Common myeloid progenitor, CD34-positive (primary cell): ENCODE measurements at regions not wholly inside any gene's neighbourhood (a gene's known extent, or its start where the extent isn't known, plus 50 kb on each side); places are given as distances from the start of the nearest gene placed in this dataset.

Source experiments
- CTCF ChIA-PET: fragments of 350-600 bp; sonication (Branson Sonifier 250); formaldehyde crosslinking; loops from one replicate; lab custom pipeline; 2021; ENCODE audit warnings: antibody characterized with exemption; lab: Charles Lee
- POLR2A ChIA-PET: fragments of 350-600 bp; sonication (Branson Sonifier 250); formaldehyde crosslinking; loops from one replicate; lab custom pipeline; 2021; ENCODE audit warnings: antibody characterized with exemption; lab: Charles Lee
- DNase-seq, 3 donors: peaks; one replicate each; pipeline versions ENCODE4 v3.0.0 to v3.0.0-alpha.2; 2013
- H3K27ac ChIP-seq, 2 experiments: 1 replicate in 1 of 2; 2 replicates in 1 of 2; pipeline ENCODE4 v1.7.0; 2013; ENCODE audit warnings: inconsistent platforms in 2 of 2, low read length in 2 of 2, mild to moderate bottlenecking in 2 of 2, low read depth in 1 of 2, moderate library complexity in 1 of 2; ENCODE audit not compliant: severe bottlenecking in 2 of 2, insufficient read depth in 1 of 2, poor library complexity in 1 of 2
- H3K27me3 ChIP-seq, 5 experiments: replicated peaks in 2 of 5; 1 replicate in 3 of 5; 2 replicates in 2 of 5; pipeline versions ENCODE4 v1.6.1 to v1.7.0; 2013; ENCODE audit warnings: low read length in 4 of 5, mild to moderate bottlenecking in 2 of 5, moderate library complexity in 2 of 5, inconsistent platforms in 1 of 5; ENCODE audit not compliant: insufficient read depth in 5 of 5, control insufficient read depth in 4 of 5
- H3K36me3 ChIP-seq, 4 experiments: 1 replicate in 2 of 4; 2 replicates in 2 of 4; pipeline versions ENCODE4 v1.6.1 to v1.7.0; 2013; ENCODE audit warnings: low read length in 3 of 4, control low read depth in 1 of 4, mild to moderate bottlenecking in 1 of 4; ENCODE audit not compliant: control insufficient read depth in 4 of 4, insufficient read depth in 4 of 4
- H3K4me1 ChIP-seq, 4 experiments: 1 replicate in 3 of 4; 2 replicates in 1 of 4; pipeline versions ENCODE4 v1.6.1 to v1.7.1; 2013; ENCODE audit warnings: low read length in 3 of 4, mild to moderate bottlenecking in 3 of 4, control low read depth in 1 of 4, inconsistent platforms in 1 of 4, moderate library complexity in 1 of 4; ENCODE audit not compliant: control insufficient read depth in 4 of 4, insufficient read depth in 4 of 4; ENCODE audit errors: control extremely low read depth in 1 of 4
- H3K4me3 ChIP-seq, 7 experiments: 1 replicate in 4 of 7; 2 replicates in 3 of 7; pipeline versions ENCODE4 v1.5.1 to v1.7.0; 2013; ENCODE audit warnings: mild to moderate bottlenecking in 7 of 7, low read length in 6 of 7, moderate library complexity in 6 of 7, inconsistent platforms in 2 of 7, low read depth in 2 of 7, control low read depth in 1 of 7; ENCODE audit not compliant: insufficient read depth in 4 of 7, control insufficient read depth in 1 of 7; ENCODE audit errors: extremely low read depth in 1 of 7
- H3K9me3 ChIP-seq, 5 experiments: 1 replicate in 4 of 5; 2 replicates in 1 of 5; pipeline versions ENCODE4 v1.6.1 to v1.7.1; 2013; ENCODE audit warnings: low read length in 4 of 5, mild to moderate bottlenecking in 2 of 5, inconsistent platforms in 1 of 5, low read depth in 1 of 5, moderate library complexity in 1 of 5; ENCODE audit not compliant: control insufficient read depth in 4 of 5, insufficient read depth in 2 of 5; ENCODE audit errors: control extremely low read depth in 1 of 5
- WGBS: methylation state at CpG from one replicate; pipeline ENCODE4 v1.1.5; 2013; ENCODE audit not compliant: insufficient coverage; 5-methylcytosine and 5-hydroxymethylcytosine counted together

DNA sequence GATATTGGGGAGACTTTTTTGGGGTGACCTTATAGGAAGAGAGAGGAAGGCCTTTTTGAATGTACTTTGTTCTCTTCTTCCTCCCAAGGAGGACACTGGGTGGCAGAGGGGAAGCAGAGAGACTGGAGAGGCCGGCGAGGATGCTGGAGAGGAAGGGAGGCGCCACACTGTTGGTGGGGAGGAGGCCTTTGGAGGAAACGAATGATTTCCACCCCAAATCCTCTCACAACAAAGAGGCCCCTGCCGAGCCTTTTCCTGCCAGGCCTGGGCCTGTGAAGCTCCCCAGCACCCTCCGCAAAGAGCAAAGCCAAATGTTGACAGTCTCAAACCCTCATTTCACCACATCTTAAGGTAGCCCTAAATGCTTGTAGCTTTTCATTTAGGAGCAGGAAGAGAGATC is 59.0 kb upstream of the UPP2 start:
- Histone ChIP-seq H3K36me3 (no peaks in the 10 kb centered on the region), H3K4me3 (no peak overlapping the region), H3K27me3 (no peaks in the 10 kb centered on the region), H3K27ac (no peak overlapping the region), H3K9me3 (no peaks in the 10 kb centered on the region), H3K4me1 (peaks cover 0 to 20% (median 13%) of the 10 kb centered on the region in 4 experiments)
- no peak for DNase-seq
- ChIA-PET POLR2A (interaction anchor here (1.2 kb wide), 1 partner anchor 80 kb away, joined by 4 read pairs; no protein-coding TSS in a partner anchor), CTCF (interaction anchor here (1.0 to 1.6 kb wide), 3 partner anchors 8 to 12 kb away, joined by 3 to 6 read pairs (median 3); no protein-coding TSS in a partner anchor)
- 70% methylated on average over 2 of the region's 6 CpGs for WGBS

GRCh38 chr2:158042245-158042644 is 59.4 kb upstream of the UPP2 start:
- no CpG with 5 or more reads among the region's 2 CpGs for WGBS
- H3K27ac ChIP-seq, result no peak overlapping the region
- peaks cover 0 to 19% (median 12%) of the 10 kb centered on the region in 4 experiments for H3K4me1 ChIP-seq
- ChIA-PET CTCF (interaction anchor here (1.0 to 1.6 kb wide), 3 partner anchors 8 to 12 kb away, joined by 3 to 6 read pairs (median 3); no protein-coding TSS in a partner anchor), POLR2A (interaction anchor here (1.2 kb wide), 1 partner anchor 81 kb away, joined by 4 read pairs; no protein-coding TSS in a partner anchor)
- DNase-seq, result peak in 2 of 3 donors; percentile 37 to 39
- H3K9me3 ChIP-seq, result no peaks in the 10 kb centered on the region
- H3K27me3 ChIP-seq, result no peaks in the 10 kb centered on the region
- H3K4me3 ChIP-seq, result no peak overlapping the region
- H3K36me3 ChIP-seq, result no peaks in the 10 kb centered on the region

DNA sequence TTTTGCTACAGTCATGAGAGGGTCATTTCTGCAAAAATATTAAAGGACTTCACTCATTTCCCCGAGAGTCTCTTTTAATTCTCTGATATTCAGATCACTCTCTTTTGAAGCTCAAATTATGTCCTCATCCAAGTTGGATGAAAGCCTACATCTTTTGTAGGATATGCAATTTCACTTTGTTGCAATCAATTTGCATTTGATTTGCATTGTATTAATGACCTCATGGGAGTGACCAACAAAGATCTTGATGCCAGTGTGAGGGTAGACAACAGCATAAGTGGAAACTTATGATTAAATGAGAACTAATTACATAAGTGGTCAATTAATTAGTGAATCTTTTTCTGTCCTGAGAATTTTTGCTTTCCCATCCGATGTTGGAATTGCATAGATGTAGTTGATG is 60.3 kb upstream of the UPP2 start:
- no peaks in the 10 kb centered on the region for H3K27me3 ChIP-seq
- H3K36me3 ChIP-seq, result no peaks in the 10 kb centered on the region
- ChIA-PET POLR2A (no interaction called here), CTCF (interaction anchor here (1.2 kb wide), 1 partner anchor 708 kb away, joined by 3 read pairs; no protein-coding TSS in a partner anchor)
- no CpG with 5 or more reads among the region's 2 CpGs for WGBS
- peaks cover 0 to 15% (median 9%) of the 10 kb centered on the region in 4 experiments for H3K4me1 ChIP-seq
- no peak for DNase-seq
- no peak overlapping the region for H3K27ac ChIP-seq
- H3K4me3 ChIP-seq, result no peak overlapping the region
- H3K9me3 ChIP-seq, result no peaks in the 10 kb centered on the region

GRCh38 chr2:158038901-158039300 is 62.8 kb upstream of the UPP2 start:
- no peaks in the 10 kb centered on the region for H3K27me3 ChIP-seq
- CTCF ChIA-PET, result interaction anchor here (1.2 to 2.4 kb wide), 3 partner anchors 8 to 713 kb away, joined by 3 to 8 read pairs (median 3); no protein-coding TSS in a partner anchor

DNA sequence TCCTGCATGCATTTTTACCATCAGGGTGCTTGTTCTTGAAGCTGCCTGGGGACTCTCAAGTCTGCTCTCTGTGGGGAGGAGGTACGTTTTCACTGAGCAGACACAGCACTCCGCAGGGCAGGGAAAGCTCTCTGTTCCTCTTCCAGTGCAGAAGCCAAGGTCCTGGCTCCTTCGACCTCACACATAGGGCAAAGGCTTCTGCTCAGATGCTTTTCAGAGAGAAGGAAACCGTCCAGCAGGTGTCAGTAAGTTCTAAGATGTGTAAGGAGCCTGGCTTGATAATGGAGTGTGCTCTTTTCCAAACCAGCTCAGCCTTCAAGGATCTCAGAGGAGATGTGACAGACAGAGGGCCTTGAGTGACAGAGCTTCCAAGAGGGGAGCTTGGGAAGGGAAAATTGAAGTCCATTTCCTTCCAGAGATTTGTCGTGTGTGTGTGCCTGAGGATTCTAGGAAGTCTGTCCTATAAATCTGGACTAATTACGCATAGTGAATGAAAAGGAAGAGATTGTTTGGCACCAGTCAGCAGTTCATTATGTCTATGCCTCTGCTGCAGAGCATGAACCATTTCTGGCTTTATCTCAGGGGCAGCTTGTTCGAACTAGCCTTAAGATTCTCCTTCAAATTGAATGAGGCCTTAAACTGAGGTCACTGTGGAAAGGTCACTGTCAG is 67.3 kb upstream of the UPP2 start:
- Histone ChIP-seq H3K36me3 (no peaks in the 10 kb centered on the region), H3K4me1 (no peaks in the 10 kb centered on the region), H3K9me3 (no peaks in the 10 kb centered on the region), H3K4me3 (no peak overlapping the region), H3K27ac (no peak overlapping the region), H3K27me3 (no peaks in the 10 kb centered on the region)
- POLR2A ChIA-PET, result interaction anchor here (0.6 kb wide), 1 partner anchor 12 kb away, joined by 4 read pairs; no protein-coding TSS in a partner anchor
- 33% methylated on average over 7 of the region's 7 CpGs for WGBS
- DNase-seq, result peak; percentile 63 to 87 (median 78)
- CTCF ChIA-PET, result interaction anchor here (0.7 to 7.6 kb wide), 22 partner anchors 9 to 761 kb away, joined by 3 to 135 read pairs (median 4); partner anchors contain the start of gene DAPL1

More at GRCh38 chr2:158038901-158039300, 62.8 kb upstream of the UPP2 start:
- POLR2A ChIA-PET, result no interaction called here
- Histone ChIP-seq H3K4me1 (peaks cover 0 to 15% (median 9%) of the 10 kb centered on the region in 4 experiments), H3K36me3 (no peaks in the 10 kb centered on the region), H3K27ac (no peak overlapping the region), H3K4me3 (no peak overlapping the region), H3K9me3 (no peaks in the 10 kb centered on the region)
- 97% methylated on average over 5 of the region's 5 CpGs for WGBS
- DNase-seq, result no peak

- no peak for DNase-seq
- no peaks in the 10 kb centered on the region for H3K36me3 ChIP-seq
- ChIA-PET POLR2A (no interaction called here), CTCF (interaction anchor here (1.5 to 7.6 kb wide), 6 partner anchors 8 to 722 kb away, joined by 5 to 135 read pairs (median 14); no protein-coding TSS in a partner anchor)
- no peak overlapping the region for H3K27ac ChIP-seq
- no peak overlapping the region for H3K4me3 ChIP-seq
- 90% methylated on average over 2 of the region's 4 CpGs for WGBS
- no peaks in the 10 kb centered on the region for H3K9me3 ChIP-seq
- no peaks in the 10 kb centered on the region for H3K4me1 ChIP-seq
- no peaks in the 10 kb centered on the region for H3K27me3 ChIP-seq
Observed at GRCh38 chr2:158031371-158031770, 70.3 kb upstream of the UPP2 start.
